HPDE6-E6E7 (cell line): ENCODE measurements at regions not wholly inside any gene's neighbourhood (a gene's known extent, or its start where the extent isn't known, plus 50 kb on each side); places are given as distances from the start of the nearest gene placed in this dataset.

Source experiments
- DNase-seq: peaks from one replicate; pipeline ENCODE4 v3.0.0; 2011; ENCODE audit warnings: missing footprints; ENCODE audit errors: extremely low spot score

DNA sequence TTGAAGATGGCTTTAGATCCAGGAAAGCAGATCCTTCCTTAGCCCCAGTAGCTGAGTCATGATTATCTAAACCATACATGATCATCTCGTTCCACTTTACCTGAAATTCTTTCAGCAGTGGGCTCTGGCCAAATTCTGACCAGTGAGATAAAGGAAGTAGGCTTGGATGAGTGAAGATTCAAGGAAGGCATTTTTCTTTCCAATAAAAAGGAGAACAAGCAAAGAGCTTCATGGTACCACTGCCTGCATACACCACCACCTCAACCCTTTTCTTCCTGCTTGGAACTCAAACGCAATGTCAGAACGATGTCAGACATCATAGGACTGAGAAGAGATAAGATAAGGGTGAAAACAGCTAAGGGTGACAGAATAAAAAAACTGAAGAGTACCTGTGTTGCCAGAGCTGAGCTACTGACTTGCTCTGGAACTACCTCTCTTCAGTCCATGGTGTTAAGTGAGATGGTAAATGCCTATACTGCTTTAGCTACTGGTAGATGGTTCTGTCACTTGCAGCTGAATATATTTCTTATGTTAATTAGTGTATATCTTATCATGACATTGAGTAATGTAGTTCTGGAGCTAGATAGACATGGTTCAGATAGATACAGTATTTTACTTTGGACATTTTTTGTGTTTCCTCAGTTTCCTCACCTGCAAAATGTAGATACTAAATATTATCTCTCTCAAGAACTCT is 58.7 kb upstream of the ACVR1 start:
- no peak for DNase-seq

DNA sequence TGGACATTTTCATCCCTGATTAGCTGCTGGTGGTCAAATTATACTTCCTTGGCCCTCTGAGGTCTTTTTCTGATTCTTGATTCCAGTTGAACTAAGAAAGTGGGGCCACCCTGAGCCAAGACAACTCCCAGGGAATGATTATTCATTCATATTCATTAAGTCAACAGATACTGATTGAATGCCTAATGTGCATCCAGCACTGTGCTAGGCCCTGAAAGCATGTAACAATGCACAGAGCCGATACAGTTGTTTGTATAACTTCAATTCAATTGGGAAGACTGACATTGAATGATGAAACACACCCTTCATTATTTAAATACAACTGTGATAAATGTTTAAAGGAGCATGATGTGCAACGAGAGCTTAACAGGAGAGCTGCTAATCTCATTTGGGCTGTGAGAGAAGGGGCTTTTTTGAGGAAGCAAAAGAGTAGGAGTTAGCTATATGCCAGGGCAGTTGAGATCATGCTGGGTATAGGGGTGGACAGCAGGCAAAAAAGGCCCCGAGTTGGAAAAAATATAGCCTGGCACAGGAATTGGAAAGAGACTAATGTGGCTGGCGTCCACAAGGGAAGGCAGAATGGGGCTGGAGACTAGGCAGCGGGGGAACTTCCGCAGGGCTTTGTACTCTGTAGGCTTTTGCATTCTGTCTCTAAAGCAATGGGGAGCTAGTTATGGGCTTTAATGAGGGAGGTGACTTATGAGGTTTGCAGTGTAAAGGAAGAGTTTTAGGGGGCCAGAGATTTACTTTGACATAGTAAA is 57.2 kb upstream of the ACVR1 start:
- DNase-seq: no peak

DNA sequence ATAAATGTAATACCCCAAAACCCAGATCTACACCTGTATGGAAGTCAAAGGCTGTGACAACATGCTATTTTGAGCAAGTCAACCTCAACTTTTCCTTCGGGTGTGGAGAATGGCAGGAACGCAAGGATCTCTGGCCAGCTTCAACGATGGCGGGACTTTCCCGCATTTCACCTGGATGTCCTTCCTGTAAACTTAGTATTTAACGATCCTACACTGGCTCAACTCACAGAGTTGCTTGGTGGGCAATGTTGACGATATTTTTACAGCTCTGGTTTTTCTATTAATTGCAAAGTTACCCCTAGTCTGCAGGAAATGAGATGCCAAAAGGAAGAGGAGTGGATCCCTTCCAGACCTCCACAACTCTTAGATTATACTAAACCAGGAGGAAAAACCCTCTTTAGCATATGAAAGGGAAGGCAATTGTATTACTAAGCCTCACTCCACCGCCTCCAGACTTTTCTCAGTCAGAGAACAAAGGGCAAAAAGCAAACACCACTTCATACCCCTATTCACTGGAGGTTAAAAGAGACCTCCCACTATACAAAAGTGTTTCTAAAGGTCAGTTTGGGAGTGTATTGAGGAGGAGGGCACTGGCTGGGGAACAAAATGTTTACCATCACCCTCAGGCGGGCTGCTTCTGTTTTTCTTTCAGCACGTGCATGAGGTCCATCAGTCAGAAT is 56.5 kb upstream of the ACVR1 start:
- DNase-seq: no peak

DNA sequence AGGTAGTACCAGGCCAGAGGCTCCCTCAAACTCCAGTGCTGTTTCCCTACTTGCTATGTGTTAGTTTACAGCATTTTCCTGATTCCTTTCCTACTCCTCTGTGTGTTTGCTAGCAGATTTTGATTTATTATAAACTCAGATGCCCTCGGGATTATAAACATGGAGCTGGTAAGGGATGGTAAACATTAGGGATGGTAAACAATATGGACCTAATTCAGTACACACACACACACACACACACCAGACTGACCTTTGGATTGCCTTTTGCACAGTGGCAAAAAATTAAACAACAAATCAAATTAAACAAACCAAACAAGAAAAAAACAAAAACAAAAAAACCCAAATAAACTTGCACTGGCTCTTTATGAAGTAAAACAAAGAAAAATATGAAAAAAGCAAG is 55.4 kb upstream of the ACVR1 start:
- DNase-seq: no peak

DNA sequence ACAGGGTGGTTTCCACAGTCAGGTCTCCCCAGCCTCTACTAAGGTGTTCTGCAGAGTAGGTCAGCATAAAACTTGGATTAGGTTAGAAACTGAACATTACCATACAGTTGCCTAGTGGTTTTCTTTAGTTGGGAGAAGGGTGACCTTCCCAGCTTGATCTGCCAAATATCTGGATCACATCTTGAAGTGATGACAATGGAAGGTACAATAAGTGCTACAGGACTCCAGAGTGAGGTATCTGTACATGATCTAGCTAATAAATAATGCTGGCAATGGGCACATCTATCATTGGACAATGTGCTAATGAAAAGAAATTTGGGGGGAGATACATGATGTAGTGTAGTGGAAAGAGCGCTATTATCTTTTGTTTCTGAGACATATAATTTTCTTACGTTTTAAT is 54.6 kb upstream of the ACVR1 start:
- DNase-seq: no peak

DNA sequence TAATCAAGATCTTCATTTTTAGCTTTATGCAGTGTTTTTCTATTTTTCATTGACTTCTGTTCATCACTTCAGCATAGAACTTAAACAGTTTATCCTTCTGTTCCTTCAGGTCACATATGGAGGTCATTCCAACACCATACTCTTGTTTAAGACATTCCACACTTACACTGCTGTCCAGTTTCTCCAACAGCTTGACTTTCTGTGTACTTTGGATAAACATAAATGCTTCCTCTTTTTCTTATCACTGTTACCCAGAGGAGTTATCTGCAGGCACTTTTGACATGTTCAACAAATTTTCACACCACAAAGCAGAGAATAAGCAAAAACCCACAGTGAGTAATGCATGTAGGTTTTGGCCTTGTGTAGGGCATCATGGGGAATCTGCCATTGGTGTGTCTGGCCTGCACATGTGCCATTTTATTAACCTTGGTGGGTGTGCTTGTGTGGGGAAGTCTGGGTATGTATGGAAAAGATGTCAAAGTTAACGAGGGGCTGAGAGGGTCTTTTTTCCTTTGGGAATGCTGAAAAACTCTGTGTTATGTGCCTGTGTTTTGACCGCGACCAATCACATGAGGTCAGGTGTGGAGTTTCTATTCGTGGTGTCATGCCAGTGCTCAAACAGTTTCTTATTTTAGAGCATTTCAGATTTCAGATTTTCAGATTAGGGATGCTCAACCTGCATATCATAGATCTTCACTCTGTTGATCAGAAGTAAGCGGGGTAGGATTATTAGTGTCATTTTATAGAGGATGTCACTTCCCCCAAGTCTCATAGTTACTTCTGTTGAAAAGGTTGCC is 53.9 kb upstream of the ACVR1 start:
- no peak for DNase-seq

DNA sequence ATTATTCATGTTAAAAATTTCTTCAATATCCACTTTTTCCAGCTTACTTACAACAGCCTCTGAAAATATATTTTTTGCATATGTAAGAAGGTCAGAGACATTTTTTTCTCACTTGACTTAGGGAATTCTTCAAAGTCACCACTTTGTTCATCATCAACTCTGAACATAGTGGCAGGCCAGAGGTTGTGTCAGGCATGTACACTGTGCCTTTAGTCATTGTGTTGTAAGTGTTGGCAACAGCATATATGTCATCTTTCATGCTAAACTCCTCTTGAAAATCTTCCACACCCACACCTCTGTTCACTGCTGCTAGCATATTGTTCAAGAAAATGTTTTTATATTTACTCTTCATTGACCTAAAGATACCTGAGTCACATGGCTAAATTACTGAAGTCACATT is 52.2 kb upstream of the ACVR1 start:
- DNase-seq: no peak

DNA sequence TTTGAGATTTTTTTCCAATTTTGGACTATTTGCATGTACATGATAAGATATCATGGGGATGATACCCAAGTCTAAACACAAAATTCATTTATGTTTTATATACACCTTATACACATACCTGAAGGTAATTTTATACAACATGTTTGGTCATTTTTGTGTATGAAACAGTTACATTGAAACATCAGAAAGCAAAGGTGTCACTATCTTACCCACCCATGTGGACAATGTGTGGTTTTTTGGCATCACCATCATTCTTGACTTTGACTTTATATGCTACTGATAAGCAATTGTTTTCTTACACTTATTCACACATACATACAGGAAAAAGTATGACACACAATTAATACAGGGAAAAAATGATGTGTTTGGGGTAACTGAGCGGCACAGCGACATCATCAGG is 51.0 kb upstream of the ACVR1 start:
- DNase-seq: no peak
